ENCODE measurements at regions not wholly inside any gene's neighbourhood (a gene's known extent, or its start where the extent isn't known, plus 50 kb on each side); places are given as distances from the start of the nearest gene placed in this dataset.

DNA sequence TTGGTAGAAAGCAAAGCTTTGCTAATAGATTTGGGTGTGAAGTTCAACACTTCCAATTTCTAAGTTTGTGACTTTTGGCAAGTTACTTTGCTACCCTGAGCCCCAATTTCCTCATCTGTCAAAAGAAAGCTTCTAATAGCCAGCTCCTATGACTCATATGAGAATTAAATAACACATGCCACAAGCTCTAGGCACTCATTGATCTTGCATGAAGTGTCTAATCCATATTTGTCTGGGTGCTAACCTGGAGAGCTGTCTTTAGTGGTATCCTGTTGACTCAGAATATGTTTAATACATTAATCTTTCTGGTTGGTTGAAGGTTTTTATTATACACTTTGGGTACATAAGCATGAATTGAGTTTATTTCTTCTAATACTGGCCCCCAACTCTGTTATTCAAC lies 188.8 kb downstream of the POSTN start:
- TF ChIP-seq CTCF (IDR thresholded peaks at IDR 0.05; ENCODE audit: low read length) (no peak), EZH2 (optimal IDR thresholded peaks at IDR 0.05; ENCODE audit: low read depth, low read length) (no peak)
